Fibroblast of lung (primary cell): ENCODE measurements at regions not wholly inside any gene's neighbourhood (a gene's known extent, or its start where the extent isn't known, plus 50 kb on each side); places are given as distances from the start of the nearest gene placed in this dataset.

ENCODE experiments used
- DNase-seq, 2 donors: peaks; one replicate each; pipeline versions ENCODE4 v3.0.0 to v3.0.0-alpha.2; 2010; ENCODE audit warnings: low read depth in 2 of 2
- H2AFZ ChIP-seq: 2 replicates; pipeline ENCODE4 v1.5.1; 2012; ENCODE audit warnings: low read length, control low read depth, inconsistent platforms
- H3K27ac ChIP-seq: 2 replicates; pipeline ENCODE4 v1.5.1; 2011; ENCODE audit warnings: low read length, control low read depth; ENCODE audit not compliant: insufficient read depth
- H3K27me3 ChIP-seq: 2 replicates; pipeline ENCODE4 v1.5.1; 2011; ENCODE audit warnings: mild to moderate bottlenecking, low read length; ENCODE audit not compliant: control insufficient read depth, insufficient read depth
- H3K36me3 ChIP-seq: 2 replicates; pipeline ENCODE4 v1.5.1; 2011; ENCODE audit warnings: low read length; ENCODE audit not compliant: control insufficient read depth, insufficient read depth
- H3K4me1 ChIP-seq: 2 replicates; pipeline ENCODE4 v1.5.1; 2011; ENCODE audit warnings: low read length; ENCODE audit not compliant: control insufficient read depth, insufficient read depth; ENCODE audit errors: extremely low read depth
- H3K4me2 ChIP-seq: 2 replicates; pipeline ENCODE4 v1.5.1; 2011; ENCODE audit warnings: low read length, control low read depth; ENCODE audit not compliant: insufficient read depth; ENCODE audit errors: extremely low read depth
- H3K4me3 ChIP-seq, 4 experiments: fragments of 200-600 bp in 1 of 4; sonication (generic) in 1 of 4; replicated peaks in 1 of 4; 2 replicates each; pipeline ENCODE4 v1.5.1; 2011 to 2016; ENCODE audit warnings: low read length in 4 of 4, low read depth in 3 of 4, mild to moderate bottlenecking in 3 of 4, control low read depth in 2 of 4, inconsistent platforms in 1 of 4, mixed read lengths in 1 of 4; ENCODE audit not compliant: insufficient read depth in 1 of 4; ENCODE audit errors: control extremely low read depth in 1 of 4
- H3K79me2 ChIP-seq: 2 replicates; pipeline ENCODE4 v1.5.1; 2012; ENCODE audit warnings: mild to moderate bottlenecking, low read length, inconsistent platforms; ENCODE audit not compliant: control insufficient read depth, insufficient read depth
- H3K9ac ChIP-seq: 2 replicates; pipeline ENCODE4 v1.5.1; 2011; ENCODE audit warnings: mild to moderate bottlenecking, low read length, control low read depth; ENCODE audit not compliant: insufficient read depth
- H3K9me3 ChIP-seq: 2 replicates; pipeline ENCODE4 v1.5.1; 2012; ENCODE audit warnings: low read depth, low read length; ENCODE audit not compliant: control insufficient read depth, insufficient read depth
- H4K20me1 ChIP-seq: 2 replicates; pipeline ENCODE4 v1.5.1; 2011; ENCODE audit warnings: low read length; ENCODE audit not compliant: control insufficient read depth, insufficient read depth; ENCODE audit errors: extremely low read depth
- CTCF ChIP-seq, 2 donors: IDR thresholded peaks in 1 of 2; conservative IDR thresholded peaks in 1 of 2; 1 replicate in 1 of 2; 2 replicates in 1 of 2; pipeline ENCODE4 v1.5.1; 2011 to 2012; ENCODE audit warnings: low read length in 2 of 2, control low read depth in 1 of 2, inconsistent platforms in 1 of 2, low read depth in 1 of 2, mild to moderate bottlenecking in 1 of 2
- EZH2 ChIP-seq: IDR thresholded peaks from 2 replicates; pipeline ENCODE4 v1.5.1; 2012; ENCODE audit warnings: low read length, control low read depth, mild to moderate bottlenecking; ENCODE audit errors: missing control alignments

GRCh38 chr12:127728729-127729128, 538.2 kb upstream of the TMEM132C start:
- H4K20me1 ChIP-seq, result no peaks in the 10 kb centered on the region
- DNase-seq, result no peak
- no peak overlapping the region for H3K9ac ChIP-seq
- H3K36me3 ChIP-seq, result no peaks in the 10 kb centered on the region
- H3K9me3 ChIP-seq, result no peaks in the 10 kb centered on the region
- no peak overlapping the region for H2AFZ ChIP-seq
- H3K4me2 ChIP-seq, result no peak overlapping the region
- H3K4me1 ChIP-seq, result no peaks in the 10 kb centered on the region
- H3K4me3 ChIP-seq, result no peak overlapping the region
- no peak overlapping the region for H3K27ac ChIP-seq
- no peaks in the 10 kb centered on the region for H3K79me2 ChIP-seq
- H3K27me3 ChIP-seq, result no peaks in the 10 kb centered on the region
- TF ChIP-seq EZH2, result no peak
- TF ChIP-seq CTCF (conservative IDR thresholded peaks at IDR 0.05 in 1 of 2, IDR thresholded peaks at IDR 0.05 in 1 of 2; ENCODE audit: low read depth in 1 of 2, low read length in 2 of 2), result no peak

GRCh38 chr12:127729381-127729780, 537.6 kb upstream of the TMEM132C start:
- TF ChIP-seq CTCF (conservative IDR thresholded peaks at IDR 0.05 in 1 of 2, IDR thresholded peaks at IDR 0.05 in 1 of 2; ENCODE audit: low read depth in 1 of 2, low read length in 2 of 2) (no peak), EZH2 (no peak)
- Histone ChIP-seq H3K4me1 (no peaks in the 10 kb centered on the region), H4K20me1 (no peaks in the 10 kb centered on the region), H3K79me2 (no peaks in the 10 kb centered on the region), H3K36me3 (no peaks in the 10 kb centered on the region), H2AFZ (no peak overlapping the region), H3K4me3 (no peak overlapping the region), H3K27me3 (no peaks in the 10 kb centered on the region), H3K9me3 (no peaks in the 10 kb centered on the region), H3K4me2 (no peak overlapping the region), H3K9ac (no peak overlapping the region), H3K27ac (no peak overlapping the region)
- DNase-seq, result peak in 1 of 2 donors; percentile 77

- Histone ChIP-seq H3K4me3 (no peak overlapping the region), H3K27ac (no peak overlapping the region), H2AFZ (no peak overlapping the region), H3K4me1 (no peaks in the 10 kb centered on the region), H3K79me2 (no peaks in the 10 kb centered on the region), H3K9me3 (no peaks in the 10 kb centered on the region), H3K4me2 (no peak overlapping the region), H3K27me3 (no peaks in the 10 kb centered on the region), H3K9ac (no peak overlapping the region), H4K20me1 (no peaks in the 10 kb centered on the region), H3K36me3 (no peaks in the 10 kb centered on the region)
- no peak for DNase-seq
- TF ChIP-seq CTCF (conservative IDR thresholded peaks at IDR 0.05 in 1 of 2, IDR thresholded peaks at IDR 0.05 in 1 of 2; ENCODE audit: low read depth in 1 of 2, low read length in 2 of 2) (no peak), EZH2 (no peak)
Observed at GRCh38 chr12:127731657-127732056, 535.3 kb upstream of the TMEM132C start.
